ENCODE measurements at regions not wholly inside any gene's neighbourhood (a gene's known extent, or its start where the extent isn't known, plus 50 kb on each side); places are given as distances from the start of the nearest gene placed in this dataset.

DNA sequence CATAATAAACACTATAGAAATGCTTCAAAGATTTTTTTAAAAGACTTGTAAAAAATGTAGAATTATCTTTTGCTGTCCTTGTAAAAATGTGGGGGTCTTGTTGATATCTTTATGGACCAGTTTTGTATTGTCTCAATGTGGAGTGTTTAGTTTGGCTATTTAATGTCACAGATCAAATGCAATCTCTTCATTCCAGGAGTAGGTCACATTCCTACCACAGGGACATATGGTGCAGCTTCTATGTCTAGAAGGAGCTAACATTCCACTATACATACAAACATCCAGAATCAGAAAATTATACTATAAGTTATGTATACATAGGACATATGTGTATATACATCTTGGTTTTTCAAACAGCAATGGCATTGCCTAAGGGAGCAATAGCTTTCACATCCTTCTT lies 345.7 kb downstream of the BMP4 start:
- DNase-seq (ENCODE audit: low read depth), result no peak

GRCh38 chr14:53609009-53609408 lies 347.6 kb downstream of the BMP4 start:
- DNase-seq (ENCODE audit: low read depth), result no peak

DNA sequence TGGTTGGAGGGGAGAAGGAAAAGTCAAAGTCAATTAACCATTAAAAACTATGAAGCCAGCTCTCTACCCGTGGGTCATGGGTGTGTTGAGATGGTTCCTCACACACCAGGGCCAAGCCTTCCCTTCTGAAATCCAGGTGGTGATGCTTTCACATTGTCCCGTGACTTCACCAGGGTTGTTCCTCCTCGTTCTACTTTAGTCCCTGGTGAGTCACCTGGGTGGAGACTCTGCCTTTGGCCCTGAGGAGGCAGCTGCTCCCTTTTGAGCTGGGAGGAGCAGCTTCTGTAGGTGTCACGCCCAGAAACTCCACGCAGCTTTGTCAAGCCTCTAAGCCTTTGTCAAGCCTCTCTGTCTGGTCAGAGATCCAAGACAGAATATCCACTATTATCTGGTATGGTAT lies 348.3 kb downstream of the BMP4 start:
- no peak for DNase-seq (ENCODE audit: low read depth)

DNA sequence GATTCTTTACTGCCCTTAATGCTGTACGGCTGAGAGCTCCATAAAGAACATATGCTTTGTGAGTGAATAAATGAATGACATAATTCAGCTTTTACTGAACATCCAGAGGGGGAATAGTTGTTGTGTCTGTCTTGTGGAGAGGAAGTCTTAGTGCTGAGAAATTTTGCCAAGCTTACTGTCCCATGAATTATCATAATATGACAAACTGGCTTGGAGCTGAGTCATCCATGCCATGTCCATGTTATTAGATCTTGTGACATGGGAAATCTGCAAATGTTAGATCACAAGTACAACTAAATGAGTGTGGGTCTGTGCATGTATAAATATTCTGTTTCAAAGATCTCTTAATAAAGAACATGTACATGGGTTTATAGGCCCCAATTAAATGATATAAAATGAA lies 350.4 kb downstream of the BMP4 start:
- no peak for DNase-seq (ENCODE audit: low read depth)

DNA sequence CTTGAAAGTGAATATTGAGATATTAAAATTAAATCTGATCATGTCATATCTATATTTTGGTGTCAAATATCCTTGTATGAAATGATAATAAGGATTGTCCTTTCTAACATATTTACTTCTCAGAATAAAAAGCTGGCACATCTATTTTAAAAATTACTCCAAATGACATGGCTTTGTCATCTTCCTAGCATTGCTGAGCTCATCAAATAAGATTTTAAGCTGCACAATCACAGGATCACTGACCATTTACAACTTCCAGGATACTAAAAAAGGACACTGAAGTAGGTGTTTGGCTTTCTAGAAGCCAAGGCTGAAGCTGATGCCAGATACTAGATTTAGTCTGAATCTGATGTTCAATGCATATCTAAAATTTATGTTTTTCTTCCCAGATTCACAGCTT lies 351.1 kb downstream of the BMP4 start:
- no peak for DNase-seq (ENCODE audit: low read depth)

DNA sequence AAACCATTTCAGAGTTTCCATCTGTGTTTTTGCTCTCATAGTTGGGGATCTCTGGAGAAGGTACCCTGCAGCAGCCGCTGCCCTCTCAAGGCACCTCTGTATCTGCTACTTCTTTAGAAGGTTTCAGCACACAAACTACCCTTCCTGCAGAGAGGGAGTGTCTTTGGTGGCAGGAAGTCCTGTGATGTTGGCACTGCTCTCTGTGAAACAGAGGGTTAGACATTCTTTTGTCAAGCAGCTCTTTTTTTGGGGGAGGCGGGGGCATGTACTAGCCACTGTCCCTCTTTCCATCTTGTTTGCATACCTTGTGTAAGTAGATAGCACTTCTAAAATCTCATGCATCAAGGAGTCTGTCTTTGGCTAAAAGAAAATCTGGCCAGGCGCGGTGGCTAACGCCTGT lies 352.6 kb downstream of the BMP4 start:
- no peak for DNase-seq (ENCODE audit: low read depth)

GRCh38 chr14:53601409-53601808 lies 355.2 kb downstream of the BMP4 start:
- DNase-seq (ENCODE audit: low read depth), result no peak

DNA sequence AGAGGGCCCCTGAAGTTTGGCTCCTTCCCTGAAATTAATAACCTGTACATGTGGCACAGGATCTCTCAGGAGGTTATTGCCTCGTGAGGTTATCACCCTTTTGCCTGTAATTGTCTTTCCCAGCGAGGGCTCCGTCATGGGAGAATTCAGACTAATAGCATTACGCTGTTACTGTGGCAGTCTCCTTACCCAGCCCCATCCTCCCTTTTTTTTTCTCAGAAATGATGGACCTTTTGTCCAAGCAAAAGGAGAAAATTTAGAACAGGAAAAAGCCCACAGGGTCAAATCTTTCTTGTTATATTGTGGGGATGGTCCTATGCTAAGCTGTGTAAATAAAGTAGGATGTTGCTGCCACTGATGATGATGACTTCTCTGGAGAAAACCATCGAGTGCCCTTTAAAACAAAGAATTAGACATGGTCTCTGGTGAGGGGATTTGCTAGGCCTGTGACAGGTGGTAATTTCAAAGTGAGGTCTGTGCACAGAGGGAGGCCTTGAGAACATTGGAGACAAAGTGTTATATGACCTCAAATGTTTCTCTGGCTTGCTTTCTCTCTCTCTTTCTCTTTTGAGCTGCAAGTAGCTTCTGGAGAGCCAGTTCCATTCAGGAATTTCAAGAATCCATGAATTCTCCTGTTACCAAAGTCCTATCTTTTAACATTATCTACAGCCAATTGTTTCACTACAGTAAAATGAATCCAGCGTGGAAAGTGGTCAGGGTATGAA lies 357.2 kb downstream of the BMP4 start:
- no peak for DNase-seq (ENCODE audit: low read depth)

GRCh38 chr14:53596853-53597525 lies 359.6 kb downstream of the BMP4 start:
- DNase-seq (ENCODE audit: low read depth), result no peak

DNA sequence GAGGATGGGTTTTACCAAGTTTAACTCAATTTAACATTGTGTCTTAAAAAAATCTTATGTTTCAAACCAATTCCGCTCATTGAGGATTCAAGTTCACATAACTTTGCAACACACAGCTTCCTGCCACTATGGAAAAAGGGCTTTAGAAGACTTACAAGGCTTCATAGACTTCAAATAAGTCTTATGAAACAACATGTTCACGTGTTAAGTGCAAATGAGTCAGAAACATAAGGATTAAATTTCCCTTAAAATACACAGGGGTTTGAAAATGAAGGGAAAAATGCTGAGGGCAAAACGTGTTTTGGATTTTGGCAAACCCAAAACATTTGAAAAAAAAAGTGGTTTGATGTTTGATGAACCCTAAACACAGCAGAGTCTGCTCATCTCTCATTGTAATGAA lies 364.8 kb downstream of the BMP4 start:
- no peak for DNase-seq (ENCODE audit: low read depth)

GRCh38 chr14:53581504-53581903 lies 375.1 kb downstream of the BMP4 start:
- DNase-seq (ENCODE audit: low read depth), result no peak

GRCh38 chr14:53571641-53572328 lies 384.8 kb downstream of the BMP4 start:
- DNase-seq (ENCODE audit: low read depth), result no peak

DNA sequence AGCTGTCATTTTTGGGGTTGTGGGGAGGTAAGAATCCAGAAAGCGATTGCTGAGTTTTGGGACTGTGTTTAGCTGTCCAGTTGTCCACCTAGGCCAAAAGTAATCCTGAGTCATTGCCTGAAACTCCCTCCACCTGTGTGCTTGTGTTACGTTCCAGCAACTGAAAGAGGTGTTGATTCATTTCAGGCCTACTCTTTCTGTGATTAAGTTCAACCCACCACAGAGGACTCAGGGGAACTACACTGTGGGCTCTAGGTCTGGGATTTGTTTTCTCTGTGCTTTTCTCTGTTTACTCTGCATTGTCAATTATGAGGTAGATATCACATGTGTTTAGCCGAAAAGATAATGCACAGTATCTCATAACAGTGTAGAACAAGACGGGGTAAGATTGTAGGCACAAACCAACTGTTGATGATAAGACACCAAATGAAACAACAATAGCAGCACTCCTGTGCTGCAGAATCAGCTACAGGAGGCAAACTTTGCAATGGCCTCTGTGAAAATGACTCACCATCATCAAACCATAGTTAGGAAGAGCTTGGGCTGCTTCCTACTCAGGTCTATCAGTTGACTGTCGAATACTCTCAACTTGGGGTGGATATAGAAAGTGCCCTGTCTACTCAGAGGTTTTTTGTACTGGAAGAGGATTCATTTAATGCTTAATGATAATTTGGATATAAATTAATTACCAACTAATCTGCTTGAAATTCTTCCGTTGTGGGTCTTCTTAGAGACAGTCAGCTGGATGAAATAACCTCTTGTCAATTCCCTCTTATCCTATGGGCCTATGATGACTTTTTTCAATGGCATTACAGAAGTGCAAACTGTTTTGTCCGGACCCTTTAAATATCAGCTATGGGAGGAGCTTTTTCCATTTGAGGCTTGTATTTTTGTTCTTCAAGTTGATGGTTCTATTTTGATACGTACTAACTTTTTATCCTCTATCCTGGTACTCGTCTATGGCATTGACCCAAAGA lies 385.9 kb downstream of the BMP4 start:
- DNase-seq (ENCODE audit: low read depth), result no peak

DNA sequence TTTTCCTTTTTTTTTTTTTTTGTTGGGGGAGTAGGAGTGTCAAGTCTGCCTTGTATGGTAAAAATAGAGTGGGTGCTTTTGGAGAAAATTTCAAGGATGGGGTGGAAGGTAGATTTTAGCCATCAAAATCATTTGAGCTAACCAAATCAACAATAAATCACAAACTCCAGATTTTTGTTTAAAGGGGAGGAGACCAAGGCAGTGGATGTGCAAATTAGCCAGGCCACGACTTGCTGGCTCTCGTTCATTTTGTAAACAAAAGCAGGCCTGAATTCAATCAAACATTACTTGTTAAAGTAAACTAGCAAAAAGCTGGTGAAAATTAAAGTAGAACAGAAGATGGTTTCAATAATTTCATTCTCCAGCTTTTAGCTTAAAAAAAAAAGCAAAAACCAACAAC lies 387.2 kb downstream of the BMP4 start:
- no peak for DNase-seq (ENCODE audit: low read depth)

DNA sequence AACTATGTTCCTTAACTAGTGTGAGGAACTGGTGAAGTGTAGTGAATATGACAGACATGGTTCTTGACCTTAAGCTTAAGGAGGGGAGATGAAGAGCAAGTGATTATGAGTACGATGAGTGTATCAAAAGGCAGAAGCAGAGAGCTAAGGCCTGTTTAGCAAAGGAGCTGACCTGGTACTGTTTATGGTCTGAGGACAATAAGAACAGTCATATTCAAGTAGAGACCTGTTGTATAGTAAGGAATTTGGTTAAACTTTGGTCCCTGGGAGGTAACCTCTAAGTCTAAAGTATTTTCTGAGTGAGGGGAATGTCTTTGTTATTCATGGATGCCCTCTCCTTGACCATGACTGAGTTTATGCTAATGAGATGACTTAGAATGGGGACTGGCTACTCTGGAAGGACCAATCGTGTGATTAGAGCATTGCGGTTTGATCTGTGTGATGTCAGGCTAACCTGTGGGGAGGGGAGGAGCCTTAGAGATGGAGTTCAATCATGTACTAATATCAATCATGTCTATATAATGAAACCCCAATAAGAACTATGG lies 389.3 kb downstream of the BMP4 start:
- no peak for DNase-seq (ENCODE audit: low read depth)

GRCh38 chr14:53564870-53565269 lies 391.8 kb downstream of the BMP4 start:
- no peak for DNase-seq (ENCODE audit: low read depth)

- no peak for DNase-seq (ENCODE audit: low read depth)
Observed at GRCh38 chr14:53563628-53564027, 393.0 kb downstream of the BMP4 start.

- DNase-seq (ENCODE audit: low read depth), result no peak
Observed at GRCh38 chr14:53553221-53553620, 400.1 kb upstream of the DDHD1 start.

DNA sequence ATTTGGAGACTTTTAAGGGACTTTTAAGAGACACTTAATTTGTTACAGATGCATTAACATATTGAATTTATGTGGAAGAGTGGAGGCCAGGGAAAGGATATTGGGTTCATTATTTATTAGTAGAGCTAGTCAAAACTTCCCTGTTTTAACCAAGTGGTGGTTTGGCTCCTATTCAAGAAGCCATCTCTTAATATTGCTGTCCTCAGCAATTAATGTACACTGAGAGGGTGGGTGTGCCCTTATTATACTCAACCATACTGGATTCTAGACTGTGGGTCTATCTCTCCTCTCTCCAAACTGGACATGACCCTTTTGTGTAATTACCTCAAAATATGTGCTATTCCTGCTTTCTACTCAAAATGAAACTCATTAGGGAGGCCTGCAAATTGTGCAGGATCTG lies 398.7 kb upstream of the DDHD1 start:
- DNase-seq (ENCODE audit: low read depth), result no peak

DNA sequence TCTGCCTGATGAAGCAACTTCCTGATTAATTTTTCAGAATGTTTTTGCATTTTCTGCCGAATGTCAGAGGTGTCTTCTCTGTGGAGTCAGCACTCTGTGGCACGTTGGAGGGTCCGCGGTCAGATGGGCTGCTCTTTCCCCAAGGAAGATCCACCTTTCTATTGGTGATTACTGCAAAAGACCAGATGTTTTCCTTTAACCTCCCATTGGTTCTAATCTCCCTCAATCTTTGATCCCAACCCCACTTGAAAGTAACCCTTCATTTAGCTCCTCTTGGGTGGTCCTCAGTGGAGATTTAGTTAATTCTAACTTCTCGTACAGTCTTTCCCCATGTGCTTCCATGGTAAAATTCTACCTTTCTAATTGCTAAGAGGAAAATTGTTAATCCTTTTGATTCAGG lies 397.7 kb upstream of the DDHD1 start:
- no peak for DNase-seq (ENCODE audit: low read depth)

- DNase-seq (ENCODE audit: low read depth), result no peak
Observed at GRCh38 chr14:53549956-53550355, 396.8 kb upstream of the DDHD1 start.

DNA sequence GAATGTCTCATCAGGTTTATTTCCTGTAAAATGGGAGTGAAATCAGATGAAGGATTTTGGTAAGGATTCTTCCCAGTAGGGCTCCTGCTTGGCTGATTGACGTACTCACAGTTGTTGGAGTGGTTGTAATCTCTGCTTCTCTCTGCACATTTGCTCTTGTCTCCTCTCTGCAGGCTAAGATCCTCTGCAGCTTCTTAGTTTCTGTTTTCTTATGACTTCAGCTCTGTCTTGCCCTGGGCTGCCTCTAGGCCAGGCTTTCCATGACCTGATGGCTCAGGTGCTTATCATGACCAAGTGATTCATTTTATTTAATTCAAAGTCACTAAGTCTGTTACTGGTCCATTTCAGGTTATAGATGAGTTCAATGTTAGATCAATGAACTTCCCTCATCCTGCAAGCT lies 394.5 kb upstream of the DDHD1 start:
- no peak for DNase-seq (ENCODE audit: low read depth)

Measured in GM04503 (cell line).